HG02870 (cell line): ENCODE measurements at regions not wholly inside any gene's neighbourhood (a gene's known extent, or its start where the extent isn't known, plus 50 kb on each side); places are given as distances from the start of the nearest gene placed in this dataset.

Experiments used
- ATAC-seq: cut with Tn5 transposase; IDR thresholded peaks from one replicate; pipeline ENCODE4 v1.9.1; 2021; ENCODE audit warnings: mild to moderate bottlenecking, moderate library complexity; ENCODE audit not compliant: unreplicated experiment

- ATAC-seq: no peak
Measured at GRCh38 chr2:40559175-40559574, 107.3 kb upstream of the SLC8A1 start.

- no peak for ATAC-seq
Measured at GRCh38 chr2:40564184-40564583, 112.3 kb upstream of the SLC8A1 start.

- no peak for ATAC-seq
Measured at GRCh38 chr2:40579247-40579646, 127.4 kb upstream of the SLC8A1 start.

- no peak for ATAC-seq
Measured at GRCh38 chr2:40584432-40584831, 132.5 kb upstream of the SLC8A1 start.

- ATAC-seq: no peak
Measured at GRCh38 chr2:40591774-40592173, 139.9 kb upstream of the SLC8A1 start.

GRCh38 chr2:40592218-40592617, 140.3 kb upstream of the SLC8A1 start:
- ATAC-seq: no peak

GRCh38 chr2:40606862-40607261, 155.0 kb upstream of the SLC8A1 start:
- no peak for ATAC-seq

- no peak for ATAC-seq
Measured at GRCh38 chr2:40611196-40611595, 159.3 kb upstream of the SLC8A1 start.

GRCh38 chr2:40625849-40626248, 174.0 kb upstream of the SLC8A1 start:
- ATAC-seq: no peak

- ATAC-seq: no peak
Measured at GRCh38 chr2:40628556-40628955, 176.7 kb upstream of the SLC8A1 start.

GRCh38 chr2:40629768-40630434, 178.0 kb upstream of the SLC8A1 start:
- ATAC-seq: no peak

- no peak for ATAC-seq
Measured at GRCh38 chr2:40639320-40639719, 187.4 kb upstream of the SLC8A1 start.

- no peak for ATAC-seq
Measured at GRCh38 chr2:40642237-40642636, 190.3 kb upstream of the SLC8A1 start.

- no peak for ATAC-seq
Measured at GRCh38 chr2:40642726-40643125, 190.8 kb upstream of the SLC8A1 start.

- no peak for ATAC-seq
Measured at GRCh38 chr2:40646642-40647041, 194.8 kb upstream of the SLC8A1 start.

- no peak for ATAC-seq
Measured at GRCh38 chr2:40652155-40652554, 200.3 kb upstream of the SLC8A1 start.

- ATAC-seq: no peak
Measured at GRCh38 chr2:40653829-40654228, 201.9 kb upstream of the SLC8A1 start.

GRCh38 chr2:40654346-40654745, 202.5 kb upstream of the SLC8A1 start:
- ATAC-seq: no peak

- no peak for ATAC-seq
Measured at GRCh38 chr2:40658941-40659340, 207.1 kb upstream of the SLC8A1 start.

GRCh38 chr2:40665493-40666232, 213.8 kb upstream of the SLC8A1 start:
- no peak for ATAC-seq

GRCh38 chr2:40666398-40666797, 214.5 kb upstream of the SLC8A1 start:
- ATAC-seq: no peak

- ATAC-seq: no peak
Measured at GRCh38 chr2:40668425-40668824, 216.5 kb upstream of the SLC8A1 start.
